SK-N-SH (cell line): ENCODE measurements at regions not wholly inside any gene's neighbourhood (a gene's known extent, or its start where the extent isn't known, plus 50 kb on each side); places are given as distances from the start of the nearest gene placed in this dataset.

ENCODE experiments used
- CTCF ChIA-PET: fragments of 300-600, 350-600 bp; formaldehyde crosslinking; extraction: SDS; loops from one replicate; lab custom pipeline; 2021; lab: Yijun Ruan, JAX
- POLR2A ChIA-PET: fragments of 350-600 bp; sonication (Branson Sonifier 250); formaldehyde crosslinking; extraction: SDS; loops from one replicate; lab custom pipeline; 2020; ENCODE audit warnings: antibody characterized with exemption, inconsistent platforms; lab: Yijun Ruan, JAX
- DNase-seq: peaks from one replicate; pipeline ENCODE4 v3.0.0; 2012
- H2AFZ ChIP-seq: fragments of 200-600 bp; sonication (generic); 2 replicates; pipeline ENCODE4 v1.8.1; 2016; ENCODE audit warnings: antibody characterized with exemption, mild to moderate bottlenecking, low read depth
- H3F3A ChIP-seq: fragments of 200-600 bp; sonication (generic); replicated peaks from 2 replicates; pipeline ENCODE3; 2016; ENCODE audit warnings: antibody characterized with exemption, mild to moderate bottlenecking; ENCODE audit not compliant: insufficient read depth
- H3K27ac ChIP-seq, 2 experiments: fragments of 200-500 bp in 1 of 2; fragments of 200-600 bp in 1 of 2; sonication (Bioruptor generic) in 1 of 2; sonication (generic), shearing (Covaris generic) in 1 of 2; 2 replicates each; pipeline versions ENCODE4 v1.5.1 to v1.6.1; 2014 to 2016; ENCODE audit warnings: low read depth in 2 of 2, inconsistent platforms in 1 of 2, low read length in 1 of 2, mild to moderate bottlenecking in 1 of 2, mixed read lengths in 1 of 2
- H3K27me3 ChIP-seq: fragments of 200-600 bp; sonication (generic), shearing (Covaris generic); 2 replicates; pipeline ENCODE4 v1.6.1; 2016; ENCODE audit warnings: mixed run types; ENCODE audit not compliant: insufficient read depth
- H3K36me3 ChIP-seq, 2 experiments: fragments of 200-500 bp in 1 of 2; fragments of 200-600 bp in 1 of 2; sonication (Bioruptor generic) in 1 of 2; sonication (generic) in 1 of 2; replicated peaks in 1 of 2; 2 replicates each; pipeline versions ENCODE3 to v1.5.1; 2014 to 2016; ENCODE audit warnings: low read length in 1 of 2, mild to moderate bottlenecking in 1 of 2; ENCODE audit not compliant: insufficient read depth in 2 of 2, control insufficient read depth in 1 of 2
- H3K4me1 ChIP-seq, 2 experiments: fragments of 200-500 bp in 1 of 2; fragments of 200-600 bp in 1 of 2; sonication (Bioruptor generic) in 1 of 2; sonication (generic), shearing (Covaris generic) in 1 of 2; 2 replicates each; pipeline versions ENCODE4 v1.5.1 to v1.6.1; 2014 to 2016; ENCODE audit warnings: low read depth in 1 of 2, low read length in 1 of 2, mixed run types in 1 of 2; ENCODE audit not compliant: insufficient read depth in 2 of 2, control insufficient read depth in 1 of 2
- H3K4me2 ChIP-seq: fragments of 200-600 bp; sonication (generic), shearing (Covaris generic); 2 replicates; pipeline ENCODE4 v1.6.1; 2017; ENCODE audit warnings: mixed run types
- H3K4me3 ChIP-seq, 2 experiments: fragments of 200-500 bp in 1 of 2; fragments of 200-600 bp in 1 of 2; sonication (Bioruptor generic) in 1 of 2; sonication (generic), shearing (Covaris generic) in 1 of 2; 2 replicates each; pipeline versions ENCODE4 v1.5.1 to v1.8.1; 2014 to 2016; ENCODE audit warnings: low read depth in 2 of 2, inconsistent platforms in 1 of 2, low read length in 1 of 2, mild to moderate bottlenecking in 1 of 2, mixed read lengths in 1 of 2, moderate library complexity in 1 of 2
- H3K79me2 ChIP-seq: fragments of 200-600 bp; sonication (generic); 2 replicates; pipeline ENCODE4 v1.8.1; 2017; ENCODE audit warnings: mild to moderate bottlenecking; ENCODE audit not compliant: insufficient read depth
- H3K9ac ChIP-seq: fragments of 200-600 bp; sonication (generic); 2 replicates; pipeline ENCODE4 v1.6.1; 2017; ENCODE audit warnings: mixed run types
- H3K9me2 ChIP-seq: fragments of 200-600 bp; sonication (generic); 2 replicates; pipeline ENCODE4 v1.6.1; 2017; ENCODE audit warnings: mixed run types
- H3K9me3 ChIP-seq: fragments of 200-600 bp; sonication (generic); 2 replicates; pipeline ENCODE4 v1.6.1; 2017; ENCODE audit warnings: mixed run types, mild to moderate bottlenecking, moderate library complexity
- H4K20me1 ChIP-seq: fragments of 200-600 bp; sonication (generic); 2 replicates; pipeline ENCODE4 v1.6.1; 2017; ENCODE audit warnings: mild to moderate bottlenecking, mixed run types; ENCODE audit not compliant: insufficient read depth
- CHD2 ChIP-seq: fragments of 150-350 bp; IDR thresholded peaks from 2 replicates; pipeline ENCODE4 v1.6.1; 2018; ENCODE audit warnings: low read length; ENCODE audit not compliant: partially characterized antibody
- FOSL2 ChIP-seq: IDR thresholded peaks from 2 replicates; pipeline ENCODE4 v1.4.0; 2012; ENCODE audit warnings: low read depth, mild to moderate bottlenecking, moderate library complexity, borderline replicate concordance
- FOXM1 ChIP-seq: IDR thresholded peaks from 2 replicates; pipeline ENCODE4 v1.4.0; 2012; ENCODE audit warnings: low read depth, mild to moderate bottlenecking
- GABPA ChIP-seq: IDR thresholded peaks from 2 replicates; pipeline ENCODE4 v1.4.0; 2012; ENCODE audit warnings: low read depth, mild to moderate bottlenecking
- GATA2 ChIP-seq: sonication (generic); formaldehyde crosslinking; IDR thresholded peaks from 2 replicates; pipeline ENCODE4 v1.5.0; 2020; ENCODE audit warnings: mild to moderate bottlenecking, missing genetic modification reagents
- IRF3 ChIP-seq: fragments of 150-350 bp; IDR thresholded peaks from 2 replicates; pipeline ENCODE4 v1.6.1; 2016; ENCODE audit warnings: mild to moderate bottlenecking, low read depth, low read length
- JUND ChIP-seq: IDR thresholded peaks from 2 replicates; pipeline ENCODE4 v1.4.0; 2012
- MAX ChIP-seq: IDR thresholded peaks from 2 replicates; pipeline ENCODE4 v1.4.0; 2012; ENCODE audit warnings: low read depth
- MXI1 ChIP-seq: IDR thresholded peaks from 2 replicates; pipeline ENCODE4 v1.6.1; 2012; ENCODE audit warnings: mild to moderate bottlenecking, low read depth, low read length, improper control_type of control experiment
- NRF1 ChIP-seq: IDR thresholded peaks from 2 replicates; pipeline ENCODE4 v1.6.1; 2012; ENCODE audit warnings: low read depth, mild to moderate bottlenecking, low read length
- POLR2AphosphoS5 ChIP-seq: IDR thresholded peaks from 2 replicates; pipeline ENCODE4 v1.6.1; 2012; ENCODE audit warnings: low read depth, low read length
- RAD21 ChIP-seq: IDR thresholded peaks from 2 replicates; pipeline ENCODE4 v1.6.1; 2012; ENCODE audit warnings: mild to moderate bottlenecking, low read length
- RCOR1 ChIP-seq: fragments of 150-350 bp; IDR thresholded peaks from 2 replicates; pipeline ENCODE4 v1.6.1; 2017; ENCODE audit warnings: antibody characterized with exemption, low read length
- REST ChIP-seq: IDR thresholded peaks from 2 replicates; pipeline ENCODE4 v1.6.1; 2012; ENCODE audit warnings: mild to moderate bottlenecking, low read depth, low read length, moderate library complexity
- RFX5 ChIP-seq: IDR thresholded peaks from 2 replicates; pipeline ENCODE4 v1.6.1; 2012; ENCODE audit warnings: mild to moderate bottlenecking, improper control_type of control experiment, low read length
- RXRA ChIP-seq: IDR thresholded peaks from 2 replicates; pipeline ENCODE4 v1.4.0; 2012; ENCODE audit warnings: low read depth, mild to moderate bottlenecking, borderline replicate concordance
- SIN3A ChIP-seq: IDR thresholded peaks from 2 replicates; pipeline ENCODE4 v1.6.1; 2012; ENCODE audit warnings: low read depth, mild to moderate bottlenecking, low read length, moderate library complexity, borderline replicate concordance
- SMC3 ChIP-seq: IDR thresholded peaks from 2 replicates; pipeline ENCODE4 v1.6.1; 2012; ENCODE audit warnings: low read depth, low read length, improper control_type of control experiment
- USF1 ChIP-seq: IDR thresholded peaks from 2 replicates; pipeline ENCODE4 v1.4.0; 2012; ENCODE audit warnings: low read depth, borderline replicate concordance
- USF2 ChIP-seq: fragments of 150-350 bp; IDR thresholded peaks from 2 replicates; pipeline ENCODE4 v1.6.1; 2017; ENCODE audit warnings: antibody characterized with exemption, low read length, low read depth, borderline replicate concordance
- WGBS: methylation state at CpG from one replicate; pipeline ENCODE4 v1.1.6; 2017; ENCODE audit warnings: low lambda C conversion rate; 5-methylcytosine and 5-hydroxymethylcytosine counted together

GRCh38 chr5:167339205-167339604 lies 952.2 kb upstream of the WWC1 start (continued):
- TF ChIP-seq FOSL2 (no peak), SMC3 (no peak), FOXM1 (no peak), IRF3 (no peak)

- ChIA-PET CTCF (interaction anchor here (0.7 kb wide), 1 partner anchor 202 kb away, joined by 3 read pairs; no protein-coding TSS in a partner anchor), POLR2A (no interaction called here)
- 54% methylated on average over 4 of the region's 4 CpGs for WGBS
- H3K9ac ChIP-seq, result no peak overlapping the region
- TF ChIP-seq RXRA (no peak), RFX5 (no peak), GABPA (no peak), RAD21 (no peak), JUND (no peak), GATA2 (no peak), MXI1 (no peak), CHD2 (no peak), RCOR1 (no peak), USF1 (no peak), FOSL2 (no peak), IRF3 (no peak), REST (no peak), USF2 (no peak), SIN3A (no peak), NRF1 (no peak), POLR2AphosphoS5 (no peak), MAX (no peak)
- H3F3A ChIP-seq, result no peaks in the 10 kb centered on the region
- H3K4me3 ChIP-seq, result no peak overlapping the region
- no peaks in the 10 kb centered on the region; a peak in 1 of 4 replicates for H3K4me1 ChIP-seq
- no peaks in the 10 kb centered on the region for H3K79me2 ChIP-seq
- H3K9me3 ChIP-seq, result no peaks in the 10 kb centered on the region
- H3K27me3 ChIP-seq, result no peaks in the 10 kb centered on the region
- H3K9me2 ChIP-seq, result no peaks in the 10 kb centered on the region
- H2AFZ ChIP-seq, result no peak overlapping the region
- H3K27ac ChIP-seq, result no peak overlapping the region
- no peaks in the 10 kb centered on the region for H3K36me3 ChIP-seq
- H3K4me2 ChIP-seq, result no peak overlapping the region
- no peaks in the 10 kb centered on the region for H4K20me1 ChIP-seq
- no peak for DNase-seq
Measured at GRCh38 chr5:167346461-167346860, 945.0 kb upstream of the WWC1 start.
